ENCODE measurements at regions not wholly inside any gene's neighbourhood (a gene's known extent, or its start where the extent isn't known, plus 50 kb on each side); places are given as distances from the start of the nearest gene placed in this dataset.

DNA sequence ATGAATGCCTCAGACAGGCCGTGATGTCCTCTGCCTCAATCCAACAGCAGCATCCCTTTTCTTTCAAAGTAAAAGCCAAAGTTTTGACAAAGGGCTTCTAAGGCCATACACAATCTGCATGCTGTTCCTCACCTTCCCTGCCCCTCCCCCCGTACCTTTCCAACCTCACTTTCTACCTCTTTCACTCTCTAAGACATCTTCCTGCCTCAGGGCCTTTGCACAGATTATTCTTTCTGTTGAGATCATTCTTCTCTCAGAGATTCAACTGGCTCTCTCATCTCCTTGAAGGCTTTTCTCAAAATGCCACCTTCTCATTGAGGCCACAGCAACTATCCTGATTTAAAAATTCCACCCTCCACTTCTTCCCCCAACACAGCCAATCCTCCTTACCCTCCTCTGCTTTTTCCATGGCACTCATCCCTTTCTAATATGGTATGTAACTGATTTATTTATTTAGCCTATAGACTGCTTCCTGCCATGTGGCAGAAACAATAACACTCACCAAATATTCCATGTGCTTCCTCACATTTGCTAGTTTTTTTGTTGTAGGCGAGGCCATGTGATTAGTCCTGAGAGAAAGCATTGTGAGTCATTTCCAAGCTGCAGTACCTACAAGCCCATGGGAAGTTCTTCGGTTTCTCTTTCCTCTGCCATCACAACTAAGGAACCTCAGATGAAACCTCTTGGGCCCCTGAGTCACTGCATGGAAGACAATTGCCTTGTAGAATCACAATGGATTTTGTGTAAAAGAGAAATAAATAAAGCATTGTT, 58.7 kb upstream of the GADD45A start (continued):
- no peak for TF ChIP-seq TCF3 (IDR thresholded peaks at IDR 0.05; ENCODE audit: borderline replicate concordance, insufficient read depth, low read depth, low read length)

DNA sequence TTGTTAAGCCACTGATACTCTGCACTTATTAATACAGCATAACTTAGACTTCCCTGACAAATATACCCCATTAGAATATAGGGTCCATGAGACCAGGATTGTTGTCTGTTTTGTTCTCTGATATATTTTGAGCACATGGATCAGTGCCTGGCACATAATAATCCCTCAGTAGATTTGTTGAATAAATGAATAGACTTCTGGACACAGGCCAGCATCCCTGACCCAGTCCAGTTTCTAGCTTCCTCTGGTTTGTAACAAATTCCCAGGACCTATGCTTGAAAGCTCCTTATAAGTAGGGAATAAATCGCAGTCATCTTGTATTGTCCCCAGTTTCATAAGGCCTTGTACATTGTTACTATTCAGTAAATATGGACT, 58.2 kb upstream of the GADD45A start:
- SMC1A ChIA-PET (ENCODE audit: uncharacterized antibody, unreplicated experiment): interaction anchor here (0.8 kb wide), 1 partner anchor 57 kb away, joined by 3 read pairs; no protein-coding TSS in a partner anchor
- Histone ChIP-seq H3K4me3 (no peak overlapping the region), H3K27me3 (replicated peaks in 1 of 2; ENCODE audit: control insufficient read depth in 2 of 2, insufficient read depth in 2 of 2, low read length in 1 of 2) (no peaks in the 10 kb centered on the region; a peak in 1 of 4 replicates), H3K9me3 (replicated peaks; ENCODE audit: control insufficient read depth, insufficient read depth, low read length) (no peaks in the 10 kb centered on the region), H3K79me2 (ENCODE audit: control insufficient read depth, insufficient read depth, low read length) (no peaks in the 10 kb centered on the region), H3K4me2 (ENCODE audit: control insufficient read depth, insufficient read depth) (no peak overlapping the region), H3K9ac (ENCODE audit: control insufficient read depth, insufficient read depth, low read length) (no peak overlapping the region), H2AFZ (ENCODE audit: control insufficient read depth, low read depth, low read length) (no peak overlapping the region), H4K20me1 (ENCODE audit: control insufficient read depth, insufficient read depth) (no peaks in the 10 kb centered on the region), H3K4me1 (ENCODE audit: control insufficient read depth, insufficient read depth, low read length) (no peaks in the 10 kb centered on the region), H3K27ac (ENCODE audit: control insufficient read depth, insufficient read depth) (no peak overlapping the region), H3K36me3 (ENCODE audit: control insufficient read depth in 2 of 2, insufficient read depth in 2 of 2, low read length in 1 of 2) (no peaks in the 10 kb centered on the region)
- POLR2A ChIA-PET: no interaction called here
- DNase-seq (ENCODE audit: low read depth, low spot score): no peak
- 92% methylated on average over 1 of the region's 1 CpG for WGBS (ENCODE audit: insufficient coverage, insufficient replicate concordance, low lambda C conversion rate, missing lambda C conversion rate)
- TF ChIP-seq, protein P1, sequence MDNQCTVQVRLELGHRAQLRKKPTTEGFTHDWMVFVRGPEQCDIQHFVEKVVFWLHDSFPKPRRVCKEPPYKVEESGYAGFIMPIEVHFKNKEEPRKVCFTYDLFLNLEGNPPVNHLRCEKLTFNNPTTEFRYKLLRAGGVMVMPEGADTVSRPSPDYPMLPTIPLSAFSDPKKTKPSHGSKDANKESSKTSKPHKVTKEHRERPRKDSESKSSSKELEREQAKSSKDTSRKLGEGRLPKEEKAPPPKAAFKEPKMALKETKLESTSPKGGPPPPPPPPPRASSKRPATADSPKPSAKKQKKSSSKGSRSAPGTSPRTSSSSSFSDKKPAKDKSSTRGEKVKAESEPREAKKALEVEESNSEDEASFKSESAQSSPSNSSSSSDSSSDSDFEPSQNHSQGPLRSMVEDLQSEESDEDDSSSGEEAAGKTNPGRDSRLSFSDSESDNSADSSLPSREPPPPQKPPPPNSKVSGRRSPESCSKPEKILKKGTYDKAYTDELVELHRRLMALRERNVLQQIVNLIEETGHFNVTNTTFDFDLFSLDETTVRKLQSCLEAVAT (IDR thresholded peaks at IDR 0.05): no peak
- no peak for TF ChIP-seq NR2F1 (conservative IDR thresholded peaks at IDR 0.05)
- TF ChIP-seq, protein P2, sequence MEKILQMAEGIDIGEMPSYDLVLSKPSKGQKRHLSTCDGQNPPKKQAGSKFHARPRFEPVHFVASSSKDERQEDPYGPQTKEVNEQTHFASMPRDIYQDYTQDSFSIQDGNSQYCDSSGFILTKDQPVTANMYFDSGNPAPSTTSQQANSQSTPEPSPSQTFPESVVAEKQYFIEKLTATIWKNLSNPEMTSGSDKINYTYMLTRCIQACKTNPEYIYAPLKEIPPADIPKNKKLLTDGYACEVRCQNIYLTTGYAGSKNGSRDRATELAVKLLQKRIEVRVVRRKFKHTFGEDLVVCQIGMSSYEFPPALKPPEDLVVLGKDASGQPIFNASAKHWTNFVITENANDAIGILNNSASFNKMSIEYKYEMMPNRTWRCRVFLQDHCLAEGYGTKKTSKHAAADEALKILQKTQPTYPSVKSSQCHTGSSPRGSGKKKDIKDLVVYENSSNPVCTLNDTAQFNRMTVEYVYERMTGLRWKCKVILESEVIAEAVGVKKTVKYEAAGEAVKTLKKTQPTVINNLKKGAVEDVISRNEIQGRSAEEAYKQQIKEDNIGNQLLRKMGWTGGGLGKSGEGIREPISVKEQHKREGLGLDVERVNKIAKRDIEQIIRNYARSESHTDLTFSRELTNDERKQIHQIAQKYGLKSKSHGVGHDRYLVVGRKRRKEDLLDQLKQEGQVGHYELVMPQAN (conservative IDR thresholded peaks at IDR 0.05): no peak
- TF ChIP-seq, protein P3, sequence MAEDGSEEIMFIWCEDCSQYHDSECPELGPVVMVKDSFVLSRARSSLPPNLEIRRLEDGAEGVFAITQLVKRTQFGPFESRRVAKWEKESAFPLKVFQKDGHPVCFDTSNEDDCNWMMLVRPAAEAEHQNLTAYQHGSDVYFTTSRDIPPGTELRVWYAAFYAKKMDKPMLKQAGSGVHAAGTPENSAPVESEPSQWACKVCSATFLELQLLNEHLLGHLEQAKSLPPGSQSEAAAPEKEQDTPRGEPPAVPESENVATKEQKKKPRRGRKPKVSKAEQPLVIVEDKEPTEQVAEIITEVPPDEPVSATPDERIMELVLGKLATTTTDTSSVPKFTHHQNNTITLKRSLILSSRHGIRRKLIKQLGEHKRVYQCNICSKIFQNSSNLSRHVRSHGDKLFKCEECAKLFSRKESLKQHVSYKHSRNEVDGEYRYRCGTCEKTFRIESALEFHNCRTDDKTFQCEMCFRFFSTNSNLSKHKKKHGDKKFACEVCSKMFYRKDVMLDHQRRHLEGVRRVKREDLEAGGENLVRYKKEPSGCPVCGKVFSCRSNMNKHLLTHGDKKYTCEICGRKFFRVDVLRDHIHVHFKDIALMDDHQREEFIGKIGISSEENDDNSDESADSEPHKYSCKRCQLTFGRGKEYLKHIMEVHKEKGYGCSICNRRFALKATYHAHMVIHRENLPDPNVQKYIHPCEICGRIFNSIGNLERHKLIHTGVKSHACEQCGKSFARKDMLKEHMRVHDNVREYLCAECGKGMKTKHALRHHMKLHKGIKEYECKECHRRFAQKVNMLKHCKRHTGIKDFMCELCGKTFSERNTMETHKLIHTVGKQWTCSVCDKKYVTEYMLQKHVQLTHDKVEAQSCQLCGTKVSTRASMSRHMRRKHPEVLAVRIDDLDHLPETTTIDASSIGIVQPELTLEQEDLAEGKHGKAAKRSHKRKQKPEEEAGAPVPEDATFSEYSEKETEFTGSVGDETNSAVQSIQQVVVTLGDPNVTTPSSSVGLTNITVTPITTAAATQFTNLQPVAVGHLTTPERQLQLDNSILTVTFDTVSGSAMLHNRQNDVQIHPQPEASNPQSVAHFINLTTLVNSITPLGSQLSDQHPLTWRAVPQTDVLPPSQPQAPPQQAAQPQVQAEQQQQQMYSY (CRISPR knock-in tag; IDR thresholded peaks at IDR 0.05): no peak
- no peak for TF ChIP-seq SREBF2 (IDR thresholded peaks at IDR 0.05; ENCODE audit: low read length)
- no peak for TF ChIP-seq ZSCAN29 (IDR thresholded peaks at IDR 0.05)
- no peak for TF ChIP-seq NRF1 (conservative IDR thresholded peaks at IDR 0.05; ENCODE audit: low read depth, low read length)
- no peak for TF ChIP-seq RB1 (IDR thresholded peaks at IDR 0.05; ENCODE audit: borderline replicate concordance)
- TF ChIP-seq FOXM1 (IDR thresholded peaks at IDR 0.05; ENCODE audit: low read depth, low read length): no peak
- TF ChIP-seq KDM1A (IDR thresholded peaks at IDR 0.05; ENCODE audit: borderline replicate concordance): no peak
- RAD21 ChIA-PET (ENCODE audit: unreplicated experiment): no interaction called here
- BruUV-seq (replicated peaks): no TSS peak
- FAIRE-seq: no peak
- intact Hi-C loops (cut with micrococcal nuclease; ENCODE audit: unreplicated experiment) (no loop called here), in situ Hi-C loops (cut with MboI) (no loop called here)
- ATAC-seq: no peak
- CTCF ChIA-PET: interaction anchor here (0.6 kb wide), 1 partner anchor 851 kb away, joined by 3 read pairs; no protein-coding TSS in a partner anchor

Data from GM12878 (cell line).